GM19239 (cell line): ENCODE measurements at regions not wholly inside any gene's neighbourhood (a gene's known extent, or its start where the extent isn't known, plus 50 kb on each side); places are given as distances from the start of the nearest gene placed in this dataset.
"Not testable (repeated sequence)": the region's sequence is repeated elsewhere in the genome, so short reads cannot be mapped to it uniquely, and the experiment has no call there.

ENCODE experiments used
- DNase-seq: peaks from one replicate; pipeline ENCODE4 v3.0.0; 2011; ENCODE audit warnings: low spot score; ENCODE audit not compliant: insufficient read length
- FAIRE-seq: peaks from 2 replicates; lab custom pipeline; 2011; peaks lifted over from hg19 to GRCh38; lab: Jason Lieb, UNC

DNA sequence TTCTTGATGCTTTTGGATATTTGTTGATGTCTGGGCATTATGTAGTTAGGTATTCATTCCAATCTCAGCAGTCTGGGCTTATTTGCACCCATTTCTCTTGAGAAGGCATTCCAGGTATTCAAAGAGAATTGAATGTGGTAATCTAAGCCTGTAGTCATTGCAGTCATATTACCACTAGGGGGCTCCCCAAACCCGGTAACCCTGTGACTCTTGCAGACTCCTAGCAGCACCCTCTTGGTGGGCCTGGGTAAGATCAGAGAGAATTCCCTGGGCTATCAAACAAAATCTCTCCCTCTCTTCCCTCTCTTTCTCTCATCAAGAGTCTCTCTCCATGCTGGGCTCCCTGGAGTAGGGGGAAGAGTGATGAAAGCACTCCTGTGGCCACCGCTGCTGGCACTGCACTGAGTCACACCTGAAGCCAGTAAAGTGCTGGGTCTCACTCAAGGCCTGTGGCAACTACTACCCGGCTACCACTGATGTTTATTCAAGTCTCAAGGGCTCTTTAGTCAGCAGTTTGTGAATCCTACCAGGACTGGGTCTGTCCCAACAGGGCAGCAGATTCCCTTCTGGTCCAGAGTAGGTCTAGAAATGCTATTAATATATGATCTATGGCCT lies 187.7 kb upstream of the NUDT10 start:
- FAIRE-seq = peak; percentile 40
- DNase-seq = peak; percentile 7

DNA sequence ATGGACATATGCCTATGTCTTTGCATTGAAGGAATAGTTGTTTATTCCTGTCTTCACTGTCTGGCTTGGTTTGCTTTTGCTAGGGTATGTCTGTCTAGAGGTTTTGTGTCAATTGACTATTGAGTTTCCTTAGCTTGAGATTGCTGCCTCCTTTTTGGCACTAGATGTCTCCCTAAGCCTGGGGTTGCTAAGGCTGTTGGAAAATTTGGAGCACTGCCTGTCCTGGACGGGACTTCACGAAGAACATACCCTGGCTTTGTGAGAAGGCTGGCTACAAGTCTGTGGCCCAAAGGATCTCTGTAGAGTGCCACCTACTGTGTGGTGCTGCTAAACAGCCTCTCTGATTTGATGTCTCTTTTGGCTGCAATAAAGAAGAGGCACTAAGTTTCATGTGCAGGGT lies 183.8 kb upstream of the NUDT10 start:
- DNase-seq (no peak), FAIRE-seq (no peak)

DNA sequence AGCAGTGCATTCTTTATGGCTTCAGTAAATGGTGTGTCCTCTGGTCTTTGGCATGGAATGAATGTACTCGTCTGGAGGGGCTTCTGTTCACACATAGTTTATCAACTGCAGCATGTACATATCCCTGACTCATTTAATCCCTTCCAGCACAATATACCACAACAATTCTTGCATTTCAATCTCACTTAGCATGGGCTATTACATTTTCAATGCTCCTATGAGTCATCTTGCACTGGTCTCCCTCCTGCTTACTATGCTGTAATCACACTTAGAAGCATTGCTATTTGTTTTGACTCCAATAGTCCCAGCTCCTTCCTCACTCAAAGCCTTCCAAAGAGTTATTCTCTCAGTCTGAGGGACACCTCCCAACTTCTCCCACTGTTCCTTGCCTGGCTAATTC lies 180.9 kb upstream of the NUDT10 start:
- DNase-seq (no peak), FAIRE-seq (no peak)

DNA sequence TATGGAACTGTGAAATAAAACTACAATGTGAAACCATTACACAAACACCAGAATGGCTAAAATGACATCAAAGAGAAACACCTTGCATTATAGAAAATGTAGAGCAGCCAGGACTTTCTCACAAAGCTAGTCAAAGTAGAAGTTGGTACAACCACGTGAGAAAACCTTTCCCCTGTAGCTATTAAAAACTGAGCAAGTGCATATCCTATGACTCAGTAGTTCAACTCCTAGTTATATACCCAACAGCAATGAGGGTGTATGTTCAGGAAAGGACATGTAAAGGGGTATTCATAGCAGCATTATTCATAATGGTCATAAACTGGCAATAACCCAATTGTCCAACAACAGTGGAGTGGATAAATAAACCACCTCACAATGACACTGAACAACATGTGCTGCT lies 177.5 kb upstream of the NUDT10 start:
- no peak for FAIRE-seq

DNA sequence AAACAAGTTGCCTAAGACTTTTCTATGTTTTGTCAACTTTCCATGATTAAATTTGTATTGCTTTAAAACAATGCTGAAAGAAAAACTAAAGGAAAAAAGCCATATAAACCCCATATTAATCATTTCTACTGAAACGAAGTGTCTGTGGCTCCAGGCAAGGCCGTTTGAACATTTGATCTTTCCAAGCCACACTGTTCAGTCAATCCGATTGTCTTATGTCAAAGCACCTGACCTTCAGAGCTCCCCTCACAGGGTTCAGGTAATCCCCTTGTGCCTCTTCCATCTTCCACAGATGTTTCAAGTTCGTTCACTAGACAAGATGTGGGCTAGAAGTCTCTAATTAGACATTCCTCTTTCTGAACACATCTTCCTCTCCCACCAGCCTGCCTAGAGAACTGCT lies 177.1 kb upstream of the NUDT10 start:
- no peak for FAIRE-seq
- DNase-seq = no peak

More for the DNA sequence above, 177.5 kb upstream of the NUDT10 start:
- DNase-seq = no peak

DNA sequence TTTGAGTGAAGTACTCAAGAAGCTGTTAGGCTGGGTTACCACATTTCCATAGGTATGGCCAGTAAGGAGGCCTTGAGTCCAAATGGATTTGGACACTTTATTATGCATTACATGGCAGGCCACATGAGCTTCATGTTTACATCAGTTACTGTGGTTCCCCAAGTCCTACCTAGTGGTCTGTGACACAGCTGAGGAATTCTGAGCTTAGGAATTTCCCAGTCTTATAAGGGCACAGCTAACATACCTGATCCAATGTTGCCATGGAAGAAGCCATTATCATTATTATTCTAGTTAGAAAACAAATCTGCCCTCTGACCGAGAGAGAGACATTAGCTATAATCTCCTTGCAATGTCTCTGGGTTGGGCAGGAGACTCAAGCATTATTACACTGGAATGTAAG lies 174.4 kb upstream of the NUDT10 start:
- DNase-seq (no peak), FAIRE-seq (no peak)

DNA sequence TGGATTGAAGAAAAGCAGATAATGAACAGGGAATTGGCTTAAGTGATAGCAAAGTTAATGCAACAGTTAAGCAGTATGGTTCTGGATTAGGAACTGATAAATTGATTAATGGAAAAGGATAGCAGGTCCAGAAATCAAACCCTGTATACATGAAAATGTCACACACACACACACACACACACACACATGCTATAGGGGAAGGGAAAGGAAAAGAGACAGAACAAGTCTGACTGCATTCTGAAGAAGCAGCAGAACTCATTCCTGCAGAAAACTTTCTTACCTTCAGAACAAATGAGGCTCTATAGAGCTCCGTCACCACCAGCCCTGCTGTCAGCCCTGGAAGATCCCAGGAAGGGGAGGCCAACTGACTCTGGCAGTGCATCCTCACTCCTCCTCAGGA lies 173.2 kb upstream of the NUDT10 start:
- not testable (repeated sequence) for FAIRE-seq

DNA sequence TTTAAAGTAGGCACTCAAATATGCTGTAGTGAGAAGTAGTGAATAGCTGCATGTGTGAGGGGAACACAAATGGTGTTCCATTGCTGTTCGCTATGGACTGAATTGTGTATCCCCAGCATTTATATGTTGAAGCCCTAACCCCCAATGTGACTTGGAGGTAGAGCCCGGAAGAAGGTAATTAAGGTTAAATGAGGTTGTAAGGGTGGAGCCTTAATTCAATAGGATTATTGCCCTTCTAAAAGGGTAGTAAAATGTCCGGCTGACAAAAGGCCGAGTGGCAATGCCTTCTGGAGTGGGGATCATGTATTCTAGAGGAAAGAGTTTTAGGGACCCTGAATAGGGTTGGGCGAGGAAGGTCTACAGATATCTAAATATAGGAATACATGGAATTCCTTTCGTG lies 168.9 kb upstream of the NUDT10 start:
- DNase-seq (no peak), FAIRE-seq (no peak)

More for the DNA sequence above, 173.2 kb upstream of the NUDT10 start:
- DNase-seq = not testable (repeated sequence)

DNA sequence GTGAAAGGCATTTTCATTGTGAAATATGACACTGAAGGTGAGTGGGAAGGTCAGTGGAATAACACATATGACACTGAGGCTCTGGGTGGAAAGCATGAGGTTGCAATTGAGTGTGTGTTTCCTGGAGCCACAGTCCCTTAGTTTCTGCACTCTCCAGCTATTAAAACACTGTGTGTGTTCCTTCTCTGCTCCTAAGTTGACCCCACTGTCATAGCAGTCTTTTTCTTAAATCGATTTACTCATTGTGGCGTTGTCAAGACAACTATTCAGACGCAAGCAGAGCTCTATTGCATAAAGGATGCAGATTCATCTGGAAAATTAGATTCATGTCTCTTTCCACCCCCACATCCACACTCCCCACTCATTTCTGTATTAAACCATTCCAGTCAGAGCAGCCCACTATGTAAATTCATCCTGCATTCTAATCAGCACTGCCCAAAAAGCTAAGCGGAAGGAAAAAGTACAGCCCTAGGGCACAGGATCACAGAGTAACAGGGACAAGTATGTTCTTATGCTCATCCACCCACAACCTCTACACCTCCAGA lies 154.2 kb upstream of the NUDT10 start:
- FAIRE-seq = peak; percentile 31
- not testable (repeated sequence) for DNase-seq

DNA sequence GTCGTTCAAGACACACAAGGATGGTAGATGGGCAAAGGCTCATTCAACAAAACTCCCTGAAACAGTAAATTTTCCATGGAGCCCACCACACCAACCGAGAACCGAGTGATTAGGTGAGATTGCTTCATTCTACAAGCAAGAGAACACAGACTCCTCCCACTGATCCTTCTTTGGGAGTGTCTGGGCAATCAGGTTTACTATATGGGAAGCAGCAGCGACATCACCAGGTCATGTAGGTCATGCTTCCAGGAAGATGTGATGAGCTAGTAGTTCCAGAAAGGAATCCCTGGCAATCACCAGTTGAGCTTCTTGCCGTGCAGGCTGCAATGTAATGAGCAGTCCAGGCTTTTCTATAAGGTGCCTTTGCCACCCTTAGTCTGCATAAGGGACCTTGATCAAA lies 152.8 kb upstream of the NUDT10 start:
- peak; percentile 78 for FAIRE-seq

DNA sequence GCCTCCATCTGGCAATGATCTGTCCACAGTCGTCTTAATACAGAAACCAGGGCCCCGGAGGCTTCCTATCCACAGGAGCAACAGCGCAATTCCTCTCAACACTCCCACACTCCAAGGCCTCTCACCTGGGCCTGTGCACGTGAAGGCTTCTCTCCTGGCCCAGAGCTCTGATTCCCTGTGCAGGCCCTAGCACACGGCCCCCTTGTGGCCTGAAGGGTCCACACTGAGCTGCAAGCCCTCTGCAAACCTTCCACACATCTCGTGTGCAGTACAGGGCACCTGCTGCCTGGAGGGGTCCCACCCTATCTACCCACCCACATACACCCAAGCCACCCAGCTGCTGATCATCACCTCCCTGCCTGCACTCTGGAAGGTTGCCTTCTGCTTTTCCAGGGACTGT lies 150.1 kb upstream of the NUDT10 start:
- FAIRE-seq (no peak), DNase-seq (no peak)

More for the DNA sequence above, 152.8 kb upstream of the NUDT10 start:
- DNase-seq = not testable (repeated sequence)

DNA sequence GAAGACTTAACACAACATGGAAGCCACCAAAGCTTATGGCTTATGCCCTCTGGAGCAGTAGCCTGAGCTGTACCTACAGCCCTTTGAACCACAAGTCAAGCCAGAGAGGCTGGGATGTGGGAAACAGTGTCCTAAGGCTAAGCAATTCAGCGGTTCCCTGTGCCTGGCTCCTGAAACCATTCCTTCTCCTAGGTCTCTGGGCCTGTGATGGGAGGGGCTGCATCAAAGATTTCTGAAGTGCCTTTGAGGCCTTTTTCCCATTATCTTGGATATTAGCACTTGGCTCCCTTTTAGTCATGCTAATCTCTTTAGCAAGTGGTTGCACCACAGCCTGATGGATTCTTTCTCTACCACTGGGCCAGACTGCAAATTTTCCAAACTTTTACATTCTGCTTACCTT lies 140.5 kb upstream of the NUDT10 start:
- no peak for DNase-seq
- FAIRE-seq = peak; percentile 62

DNA sequence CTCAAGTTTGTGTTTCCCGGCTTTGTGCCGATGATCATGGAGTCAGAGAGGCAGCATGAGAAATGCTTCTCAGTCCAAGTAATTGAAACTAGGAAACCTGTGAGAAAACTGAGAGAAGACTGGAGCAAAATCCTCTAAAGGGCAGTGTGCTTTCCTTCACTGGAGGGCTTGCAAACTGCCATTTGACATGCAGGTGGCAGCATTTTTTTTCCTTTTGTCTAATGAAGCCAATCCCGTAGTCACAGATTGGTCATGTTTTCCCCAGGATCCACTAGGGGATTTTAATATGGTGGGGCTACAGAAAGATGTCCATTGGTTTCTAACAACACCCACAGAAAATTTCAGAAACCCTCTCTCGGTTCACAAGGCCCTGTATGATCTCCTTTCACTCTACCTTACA lies 117.4 kb upstream of the NUDT10 start:
- no peak for DNase-seq

DNA sequence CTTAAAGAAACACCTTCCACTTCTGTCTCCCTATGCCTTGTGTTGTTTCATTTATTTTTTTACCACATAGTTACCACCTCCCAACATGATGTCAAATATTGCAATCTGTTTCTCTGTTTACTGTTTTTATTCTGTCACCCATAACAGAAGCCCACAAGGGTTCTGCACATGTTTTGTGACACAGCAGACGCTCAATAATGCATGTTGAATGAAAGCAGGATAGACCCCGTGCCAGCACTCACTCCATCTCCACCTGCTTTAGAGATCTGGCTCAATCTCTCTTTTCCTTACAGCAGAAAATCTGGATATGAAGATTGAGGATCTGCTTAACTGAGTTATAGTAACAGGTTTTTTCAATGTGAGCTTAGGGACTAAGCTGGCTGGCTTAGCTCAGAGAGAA lies 116.8 kb upstream of the NUDT10 start:
- no peak for FAIRE-seq
- no peak for DNase-seq

More for the DNA sequence above, 117.4 kb upstream of the NUDT10 start:
- no peak for FAIRE-seq

DNA sequence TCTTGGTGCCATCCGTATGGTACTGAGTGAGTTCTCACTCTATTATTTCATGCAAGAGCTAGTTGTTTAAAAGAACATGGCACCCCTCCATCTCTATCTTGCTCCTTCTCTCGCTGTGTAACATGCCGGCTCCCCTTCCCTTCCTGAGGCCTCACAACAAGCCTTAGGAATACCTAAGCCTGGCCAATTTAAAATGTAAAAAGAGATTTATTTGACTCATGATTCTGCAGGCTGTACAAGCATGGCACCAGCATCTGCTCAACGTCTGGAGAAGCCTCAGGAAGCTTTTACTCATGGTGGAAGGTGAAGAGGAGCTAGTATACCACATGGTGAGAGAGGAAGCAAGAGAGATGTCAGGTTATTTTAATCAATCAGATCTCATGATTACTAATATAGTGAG lies 90.4 kb upstream of the NUDT10 start:
- DNase-seq (no peak), FAIRE-seq (no peak)

DNA sequence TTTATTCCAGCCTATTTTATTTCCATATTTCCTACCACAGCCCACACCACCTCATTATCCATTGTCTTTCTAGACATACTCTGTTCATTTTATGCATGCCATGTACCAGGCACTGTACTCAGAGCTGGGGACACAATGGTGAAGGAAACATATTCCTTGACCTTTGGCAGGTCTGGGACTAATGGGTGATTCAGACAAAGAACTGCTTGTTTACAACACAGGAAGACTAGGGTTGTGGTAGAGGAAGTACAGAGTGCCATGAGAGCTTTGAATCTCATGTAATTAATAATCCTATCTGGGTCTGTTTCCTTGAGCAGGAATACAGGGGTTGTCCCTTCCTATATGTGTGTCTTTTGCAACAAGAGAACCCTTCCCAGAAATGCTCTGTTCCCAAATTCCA lies 75.1 kb upstream of the NUDT10 start:
- no peak for FAIRE-seq

DNA sequence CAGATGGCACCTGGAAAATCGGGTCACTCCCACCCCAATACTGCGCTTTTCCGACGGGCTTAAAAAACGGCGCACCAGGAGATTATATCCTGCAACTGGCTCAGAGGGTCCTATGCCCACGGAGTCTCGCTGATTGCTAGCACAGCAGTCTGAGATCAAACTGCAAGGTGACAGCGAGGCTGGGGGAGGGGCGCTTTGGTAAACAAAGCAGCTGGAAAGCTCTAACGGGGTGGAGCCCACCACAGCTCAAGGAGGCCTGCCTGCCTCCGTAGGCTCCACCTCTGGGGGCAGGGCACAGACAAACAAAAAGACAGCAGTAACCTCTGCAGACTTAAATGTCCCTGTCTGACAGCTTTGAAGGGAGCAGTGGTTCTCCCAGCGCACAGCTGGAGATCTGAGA lies 70.4 kb upstream of the NUDT10 start:
- FAIRE-seq = not testable (repeated sequence)

More for the DNA sequence above, 75.1 kb upstream of the NUDT10 start:
- DNase-seq = no peak

DNA sequence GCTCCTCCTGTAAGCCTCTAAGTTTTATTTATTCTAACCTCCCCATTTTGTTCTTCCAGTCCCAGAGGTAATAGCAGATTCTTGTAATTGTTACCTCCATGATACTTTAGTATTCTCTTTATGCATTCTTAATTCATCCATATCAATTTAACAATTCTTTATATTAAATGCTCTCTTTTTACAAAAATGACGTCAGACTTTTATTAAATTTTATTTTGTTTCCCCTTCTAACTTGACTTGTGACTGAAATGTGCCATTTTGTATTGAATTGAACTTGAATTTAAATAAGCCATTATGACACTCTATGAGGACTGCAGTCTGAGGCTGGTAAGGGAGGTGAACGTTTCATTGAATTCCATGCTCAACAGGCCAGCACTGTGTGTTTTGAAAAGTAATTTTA lies 60.0 kb upstream of the NUDT10 start:
- no peak for FAIRE-seq

More for the DNA sequence above, 70.4 kb upstream of the NUDT10 start:
- DNase-seq = not testable (repeated sequence)

DNA sequence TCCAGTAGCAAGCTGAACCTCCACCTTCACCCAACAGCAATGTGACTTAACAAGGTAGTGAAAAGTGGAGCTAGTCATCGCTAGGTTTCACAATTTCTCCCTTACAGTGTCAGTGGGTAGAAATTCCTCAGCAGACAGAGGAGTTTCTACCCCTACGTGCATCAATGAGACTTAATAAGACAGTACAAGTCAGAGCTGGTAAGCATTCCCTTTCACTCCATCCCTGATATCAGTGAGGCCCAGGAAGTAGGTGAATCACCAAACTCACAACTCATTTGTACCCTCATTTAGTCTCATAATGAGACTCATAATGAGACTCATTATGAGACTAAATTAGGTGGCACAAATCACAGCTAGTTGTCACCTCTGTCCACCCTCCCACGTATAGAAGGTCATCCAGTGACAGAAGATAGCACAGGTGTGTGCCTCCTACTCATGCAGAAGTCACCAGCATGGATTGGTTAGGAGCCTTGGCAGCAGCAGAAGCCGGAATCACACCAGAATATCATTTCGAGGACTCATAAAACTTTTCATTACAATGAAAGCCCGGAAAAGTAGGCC lies 50.8 kb upstream of the NUDT10 start:
- no peak for DNase-seq
- FAIRE-seq = no peak

More for the DNA sequence above, 60.0 kb upstream of the NUDT10 start:
- no peak for DNase-seq
